Heart left ventricle (tissue), 16 donors: ENCODE measurements at regions not wholly inside any gene's neighbourhood (a gene's known extent, or its start where the extent isn't known, plus 50 kb on each side); places are given as distances from the start of the nearest gene placed in this dataset.

Experiments used
- ATAC-seq, 4 donors: fragments of 200-7000 bp; cut with Tn5 transposase; one replicate each; pipeline ENCODE4 v1.9.1; 2020 to 2022; ENCODE audit warnings: moderate library complexity in 4 of 4, mild to moderate bottlenecking in 3 of 4, moderate number of reproducible peaks in 1 of 4
- DNase-seq, 5 donors: peaks; one replicate each; pipeline ENCODE4 v3.0.0-alpha.2; 2020
- H3K27ac ChIP-seq, 12 donors: fragments of 200-600 bp; sonication (generic) in 4 of 12; one replicate each; pipeline versions ENCODE4 v1.5.0 to v1.8.0; 2016 to 2022; ENCODE audit warnings: mild to moderate bottlenecking in 2 of 12
- H3K27me3 ChIP-seq, 9 donors: fragments of 200-600 bp; sonication (generic) in 2 of 9; one replicate each; pipeline versions ENCODE4 v1.5.1 to v1.8.0; 2016 to 2022; ENCODE audit warnings: mild to moderate bottlenecking in 3 of 9
- H3K36me3 ChIP-seq, 9 donors: fragments of 200-600 bp; sonication (generic) in 2 of 9; one replicate each; pipeline versions ENCODE4 v1.5.0 to v1.8.0; 2018 to 2022; ENCODE audit warnings: mild to moderate bottlenecking in 2 of 9
- H3K4me1 ChIP-seq, 12 donors: fragments of 200-600 bp; sonication (generic) in 4 of 12; one replicate each; pipeline versions ENCODE4 v1.5.0 to v1.8.0; 2016 to 2022; ENCODE audit warnings: mild to moderate bottlenecking in 3 of 12
- H3K4me3 ChIP-seq, 12 donors: fragments of 200-600 bp; sonication (generic) in 4 of 12; one replicate each; pipeline versions ENCODE4 v1.5.0 to v1.8.0; 2017 to 2022; ENCODE audit warnings: mild to moderate bottlenecking in 9 of 12, moderate library complexity in 4 of 12
- H3K9me3 ChIP-seq, 12 donors: fragments of 200-600 bp; sonication (generic) in 4 of 12; one replicate each; pipeline versions ENCODE4 v1.5.0 to v1.8.0; 2016 to 2022; ENCODE audit warnings: mild to moderate bottlenecking in 1 of 12
- POLR2A ChIP-seq, 2 donors: fragments of 450-650 bp; IDR thresholded peaks; one replicate each; pipeline ENCODE4 v1.6.1; 2017; ENCODE audit warnings: antibody characterized with exemption in 2 of 2, mild to moderate bottlenecking in 2 of 2, moderate library complexity in 2 of 2
- WGBS, 4 donors: extraction: QIAGEN DNeasy Blood & Tissue Kit in 2 of 4; methylation state at CpG; one replicate each; pipeline versions ENCODE4 v1.1.5 to v1.1.7; 2013 to 2018; 5-methylcytosine and 5-hydroxymethylcytosine counted together
- intact Hi-C, 10 donors: fragments of 100-400 bp; cut with DNase I; formaldehyde crosslinking; loops; one replicate each; pipeline versions ENCODE4 v1.11.1 to v1.14.2; 2022
- TF ChIP-seq, protein P1 (sequence below), 12 donors: fragments of 200-600 bp; sonication (generic) in 4 of 12; IDR thresholded peaks; one replicate each; pipeline versions ENCODE4 v1.5.0 to v1.8.0; 2018 to 2022; ENCODE audit warnings: antibody characterized with exemption in 12 of 12, mild to moderate bottlenecking in 5 of 12
- donor health status: ischemic (EF 13 %, LVEDD 7.1; RV severe dilation, severe dysfunction).
- donor health status: healthy with polysubstance abuse.
- donor health status: DM: no; HTN: yes; CAD: no.
- donor health status: DM: no; HTN: no; CAD: no.
- donor health status: ischemic (EF 25% LVEDD 6.9; RV normal size, moderate dysfunction).
- donor health status: ischemic (EF 25% LVEDD 5.7; RV mildly dilated, moderate dysfunction).
- donor health status: healthy.
- donor health status: DM: yes; HTN: yes; CAD: no.
- donor health status: ischemic (EF 35%, LVEDD 5.7; RV mildly dilated, moderate dysfunction).
- donor health status: nonischemic (EF 11% LVEDD 7.7; RV severe dilation, severe dysfunction).
- donor health status: DM: yes; HTN: yes; CAD: no.
- donor health status: PGD.
- donor health status: ischemic (EF 29% LVEDD 5.4; RV normal size, mild dysfunction).
- donor health status: nonischemic (EF 23%, LVEDD 6.1; RV moderate dilation, normal function).

DNA sequence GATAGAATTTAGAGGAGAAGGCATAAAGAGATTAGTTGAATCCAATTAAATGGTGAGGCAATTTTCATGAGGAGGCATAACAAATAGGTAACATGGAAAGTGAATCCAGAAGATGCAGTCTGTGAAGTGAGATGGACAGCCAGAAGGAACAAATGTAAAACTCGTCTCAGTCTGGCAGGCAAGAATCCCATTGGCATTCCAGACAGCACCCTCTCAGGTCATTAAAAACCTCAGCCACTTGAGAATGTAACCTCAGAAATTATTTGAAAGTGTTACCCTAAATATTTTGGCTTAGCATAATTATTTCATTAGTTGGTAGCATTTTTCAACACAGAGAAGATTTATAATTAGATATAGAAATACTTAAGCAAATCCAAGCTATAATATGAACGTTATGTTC lies 342.3 kb downstream of the LRRC3B start:
- Histone ChIP-seq H3K36me3 (no peaks in the 10 kb centered on the region), H3K4me1 (no peaks in the 10 kb centered on the region), H3K27ac (no peak overlapping the region), H3K27me3 (no peaks in the 10 kb centered on the region), H3K4me3 (no peak overlapping the region), H3K9me3 (peaks cover 0 to 4% (median 0%) of the 10 kb centered on the region in 12 donors)
- TF ChIP-seq, protein P1, sequence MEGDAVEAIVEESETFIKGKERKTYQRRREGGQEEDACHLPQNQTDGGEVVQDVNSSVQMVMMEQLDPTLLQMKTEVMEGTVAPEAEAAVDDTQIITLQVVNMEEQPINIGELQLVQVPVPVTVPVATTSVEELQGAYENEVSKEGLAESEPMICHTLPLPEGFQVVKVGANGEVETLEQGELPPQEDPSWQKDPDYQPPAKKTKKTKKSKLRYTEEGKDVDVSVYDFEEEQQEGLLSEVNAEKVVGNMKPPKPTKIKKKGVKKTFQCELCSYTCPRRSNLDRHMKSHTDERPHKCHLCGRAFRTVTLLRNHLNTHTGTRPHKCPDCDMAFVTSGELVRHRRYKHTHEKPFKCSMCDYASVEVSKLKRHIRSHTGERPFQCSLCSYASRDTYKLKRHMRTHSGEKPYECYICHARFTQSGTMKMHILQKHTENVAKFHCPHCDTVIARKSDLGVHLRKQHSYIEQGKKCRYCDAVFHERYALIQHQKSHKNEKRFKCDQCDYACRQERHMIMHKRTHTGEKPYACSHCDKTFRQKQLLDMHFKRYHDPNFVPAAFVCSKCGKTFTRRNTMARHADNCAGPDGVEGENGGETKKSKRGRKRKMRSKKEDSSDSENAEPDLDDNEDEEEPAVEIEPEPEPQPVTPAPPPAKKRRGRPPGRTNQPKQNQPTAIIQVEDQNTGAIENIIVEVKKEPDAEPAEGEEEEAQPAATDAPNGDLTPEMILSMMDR (IDR thresholded peaks at IDR 0.05) = no peak
- 71 to 80% (median 73%) methylated on average over 2 of the region's 2 CpGs for WGBS, 4 donors
- DNase-seq (no peak), ATAC-seq (no peak)
- intact Hi-C loops = no loop called here

DNA sequence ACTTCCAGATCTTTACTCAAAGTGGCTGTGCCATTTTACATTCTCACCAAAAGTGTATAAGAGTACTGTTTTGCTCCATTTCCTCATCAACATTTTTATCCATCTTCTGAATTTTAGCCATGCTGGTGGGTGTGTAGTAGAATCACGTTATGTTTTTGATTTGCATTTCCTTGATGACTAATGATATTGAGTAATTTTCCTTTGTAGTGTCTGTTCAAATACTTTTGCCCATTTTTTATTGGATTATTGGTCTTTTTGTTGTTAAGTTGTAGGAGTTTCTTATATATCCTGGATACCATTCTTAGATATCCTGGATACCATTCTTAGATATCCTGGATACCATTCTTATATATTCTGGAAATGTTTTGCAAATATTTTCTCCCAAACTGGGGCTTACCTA lies 344.9 kb downstream of the LRRC3B start:
- no peaks in the 10 kb centered on the region for H3K27me3 ChIP-seq
- no peaks in the 10 kb centered on the region for H3K36me3 ChIP-seq
- no peak for TF ChIP-seq POLR2A (IDR thresholded peaks at IDR 0.05)
- TF ChIP-seq, protein P1 (IDR thresholded peaks at IDR 0.05) = no peak
- WGBS, 4 donors = 43 to 65% (median 63%) methylated on average over 1 of the region's 1 CpG
- H3K4me1 ChIP-seq = no peaks in the 10 kb centered on the region
- peaks cover 0 to 4% (median 0%) of the 10 kb centered on the region in 12 donors for H3K9me3 ChIP-seq
- ATAC-seq = no peak
- H3K27ac ChIP-seq = no peak overlapping the region
- DNase-seq = no peak
- no peak overlapping the region for H3K4me3 ChIP-seq
- intact Hi-C loops = no loop called here

DNA sequence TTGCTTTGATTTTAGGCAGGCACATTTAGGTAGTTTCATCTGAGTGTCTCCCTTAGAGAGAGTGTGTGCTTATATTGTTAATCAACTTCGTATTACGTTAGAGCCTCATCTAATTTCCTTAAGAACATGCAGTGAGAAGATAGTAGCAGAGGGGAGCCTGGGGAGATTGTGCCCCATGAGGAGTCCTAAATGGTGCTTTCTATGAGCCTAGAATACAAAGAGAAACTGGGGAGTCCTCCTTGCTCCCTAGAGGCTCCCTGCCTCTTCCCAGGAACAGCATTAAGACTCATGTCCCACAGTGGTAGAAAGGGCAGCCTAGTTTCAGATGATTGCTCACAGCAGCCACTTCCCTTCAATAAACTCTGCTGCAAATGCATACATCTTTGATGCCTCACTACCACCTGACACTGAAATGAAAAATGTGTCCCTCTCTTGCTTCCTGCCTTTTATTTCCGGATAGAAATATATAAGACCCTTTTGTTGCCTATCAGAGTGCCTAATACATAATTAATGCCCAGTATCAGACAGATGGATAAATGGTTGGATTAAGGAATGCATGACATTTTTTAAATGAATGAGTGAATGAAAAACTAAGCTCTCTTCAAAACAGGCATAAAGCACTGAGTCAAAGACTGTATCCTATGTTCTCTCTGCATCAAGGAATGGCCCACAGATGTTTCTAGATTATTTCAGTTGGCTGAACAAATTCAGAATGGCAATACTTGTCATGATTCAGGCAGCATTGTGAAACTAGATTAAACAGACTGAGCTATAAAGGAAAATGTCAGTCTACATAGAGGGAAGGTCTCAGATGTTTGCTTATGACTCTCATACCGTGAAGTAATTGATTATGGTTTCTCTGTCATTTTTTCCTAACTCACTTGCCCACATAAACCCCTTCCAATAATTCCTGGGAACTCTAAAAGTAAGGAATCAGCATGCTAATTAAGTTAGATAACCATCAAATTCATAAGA lies 362.1 kb downstream of the LRRC3B start:
- H3K27me3 ChIP-seq = no peaks in the 10 kb centered on the region
- no peaks in the 10 kb centered on the region for H3K36me3 ChIP-seq
- no peak overlapping the region for H3K27ac ChIP-seq
- no peak overlapping the region for H3K4me3 ChIP-seq
- ATAC-seq = no peak
- H3K9me3 ChIP-seq = no peaks in the 10 kb centered on the region
- no peak for DNase-seq
- no peak for TF ChIP-seq POLR2A (IDR thresholded peaks at IDR 0.05)
- TF ChIP-seq, protein P1 (IDR thresholded peaks at IDR 0.05) = no peak
- intact Hi-C loops = no loop called here
- 52 to 80% (median 65%) methylated on average over 4 of the region's 4 CpGs for WGBS, 4 donors
- no peaks in the 10 kb centered on the region for H3K4me1 ChIP-seq

DNA sequence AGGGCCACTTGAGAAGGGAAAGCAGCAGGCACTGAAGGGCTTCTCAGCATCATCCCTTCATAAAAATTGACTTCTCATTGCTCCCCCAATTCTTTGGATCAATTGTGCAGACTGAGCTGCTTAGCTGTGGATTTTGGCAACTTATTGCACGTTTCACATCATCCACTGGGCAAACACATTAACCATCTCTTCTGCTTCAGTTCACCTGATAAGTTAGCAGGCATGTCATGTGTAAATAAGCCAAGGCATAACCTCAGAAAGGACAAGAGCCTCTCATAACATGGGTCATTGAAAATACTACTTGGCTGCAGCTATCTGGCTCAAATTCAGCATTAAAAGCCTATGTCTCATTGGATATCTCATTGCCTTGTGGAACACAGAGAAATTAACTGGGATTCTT lies 366.5 kb downstream of the LRRC3B start:
- no peak for TF ChIP-seq POLR2A (IDR thresholded peaks at IDR 0.05)
- TF ChIP-seq, protein P1 (IDR thresholded peaks at IDR 0.05) = no peak
- H3K27ac ChIP-seq = no peak overlapping the region
- DNase-seq = no peak
- no peaks in the 10 kb centered on the region for H3K27me3 ChIP-seq
- intact Hi-C loops = no loop called here
- H3K36me3 ChIP-seq = no peaks in the 10 kb centered on the region
- H3K4me3 ChIP-seq = no peak overlapping the region
- peaks cover 0 to 2% (median 0%) of the 10 kb centered on the region in 12 donors for H3K9me3 ChIP-seq
- H3K4me1 ChIP-seq = no peaks in the 10 kb centered on the region
- ATAC-seq = no peak
- WGBS, 4 donors = 73 to 80% (median 75%) methylated on average over 1 of the region's 1 CpG
